Esophagus squamous epithelium (tissue), 4 donors: ENCODE measurements at regions not wholly inside any gene's neighbourhood (a gene's known extent, or its start where the extent isn't known, plus 50 kb on each side); places are given as distances from the start of the nearest gene placed in this dataset.

ENCODE experiments used
- POLR2A ChIP-seq, 4 donors: fragments of 450-650 bp; IDR thresholded peaks; one replicate each; pipeline ENCODE4 v1.6.1; 2017; ENCODE audit warnings: antibody characterized with exemption in 4 of 4, mild to moderate bottlenecking in 4 of 4, moderate library complexity in 3 of 4
- TF ChIP-seq, protein P1 (sequence below), 6 experiments: fragments of 450-650 bp in 4 of 6; fragments of 200-600 bp in 2 of 6; sonication (generic) in 2 of 6; IDR thresholded peaks; one replicate each; pipeline ENCODE4 v1.5.1; 2016 to 2019; ENCODE audit warnings: antibody characterized with exemption in 6 of 6, mild to moderate bottlenecking in 4 of 6, moderate library complexity in 4 of 6

GRCh38 chr17:71081666-71082065 lies 912.3 kb downstream of the KCNJ2 start:
- TF ChIP-seq, protein P1, sequence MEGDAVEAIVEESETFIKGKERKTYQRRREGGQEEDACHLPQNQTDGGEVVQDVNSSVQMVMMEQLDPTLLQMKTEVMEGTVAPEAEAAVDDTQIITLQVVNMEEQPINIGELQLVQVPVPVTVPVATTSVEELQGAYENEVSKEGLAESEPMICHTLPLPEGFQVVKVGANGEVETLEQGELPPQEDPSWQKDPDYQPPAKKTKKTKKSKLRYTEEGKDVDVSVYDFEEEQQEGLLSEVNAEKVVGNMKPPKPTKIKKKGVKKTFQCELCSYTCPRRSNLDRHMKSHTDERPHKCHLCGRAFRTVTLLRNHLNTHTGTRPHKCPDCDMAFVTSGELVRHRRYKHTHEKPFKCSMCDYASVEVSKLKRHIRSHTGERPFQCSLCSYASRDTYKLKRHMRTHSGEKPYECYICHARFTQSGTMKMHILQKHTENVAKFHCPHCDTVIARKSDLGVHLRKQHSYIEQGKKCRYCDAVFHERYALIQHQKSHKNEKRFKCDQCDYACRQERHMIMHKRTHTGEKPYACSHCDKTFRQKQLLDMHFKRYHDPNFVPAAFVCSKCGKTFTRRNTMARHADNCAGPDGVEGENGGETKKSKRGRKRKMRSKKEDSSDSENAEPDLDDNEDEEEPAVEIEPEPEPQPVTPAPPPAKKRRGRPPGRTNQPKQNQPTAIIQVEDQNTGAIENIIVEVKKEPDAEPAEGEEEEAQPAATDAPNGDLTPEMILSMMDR (IDR thresholded peaks at IDR 0.05): no peak
- no peak for TF ChIP-seq POLR2A (IDR thresholded peaks at IDR 0.05)
